Small intestine (tissue), 7 donors: ENCODE measurements at regions not wholly inside any gene's neighbourhood (a gene's known extent, or its start where the extent isn't known, plus 50 kb on each side); places are given as distances from the start of the nearest gene placed in this dataset.

Experiments
- DNase-seq, 2 donors: peaks; one replicate each; pipeline versions ENCODE4 v3.0.0 to v3.0.0-alpha.2; 2013
- FAIRE-seq: peaks from 2 replicates; lab custom pipeline; 2012; peaks lifted over from hg19 to GRCh38; lab: Jason Lieb, UNC
- H3K27ac ChIP-seq, 3 donors: one replicate each; pipeline ENCODE4 v1.5.1; 2013; ENCODE audit warnings: low read length in 2 of 3, mild to moderate bottlenecking in 2 of 3, control low read depth in 1 of 3, inconsistent platforms in 1 of 3, low read depth in 1 of 3, moderate library complexity in 1 of 3
- H3K27me3 ChIP-seq, 3 donors: one replicate each; pipeline ENCODE4 v1.6.1; 2013; ENCODE audit warnings: low read length in 3 of 3, inconsistent platforms in 1 of 3; ENCODE audit not compliant: control insufficient read depth in 3 of 3, insufficient read depth in 3 of 3
- H3K36me3 ChIP-seq, 3 donors: one replicate each; pipeline ENCODE4 v1.6.1; 2013; ENCODE audit warnings: low read length in 3 of 3, inconsistent platforms in 1 of 3, low read depth in 1 of 3, mild to moderate bottlenecking in 1 of 3, moderate library complexity in 1 of 3; ENCODE audit not compliant: control insufficient read depth in 3 of 3, insufficient read depth in 2 of 3
- H3K4me1 ChIP-seq, 3 donors: one replicate each; pipeline ENCODE4 v1.6.1; 2013; ENCODE audit warnings: low read length in 2 of 3, inconsistent platforms in 1 of 3, low read depth in 1 of 3, mild to moderate bottlenecking in 1 of 3, moderate library complexity in 1 of 3; ENCODE audit not compliant: control insufficient read depth in 3 of 3, insufficient read depth in 2 of 3
- H3K4me3 ChIP-seq, 3 donors: one replicate each; pipeline ENCODE4 v1.5.1; 2013; ENCODE audit warnings: low read length in 3 of 3, control low read depth in 1 of 3, inconsistent platforms in 1 of 3, low read depth in 1 of 3, mild to moderate bottlenecking in 1 of 3, moderate library complexity in 1 of 3
- H3K9me3 ChIP-seq, 2 donors: one replicate each; pipeline ENCODE4 v1.6.1; 2013; ENCODE audit warnings: low read depth in 1 of 2, low read length in 1 of 2; ENCODE audit not compliant: control insufficient read depth in 2 of 2, insufficient read depth in 1 of 2
- WGBS, 3 donors: extraction: QIAGEN DNeasy Blood & Tissue Kit; methylation state at CpG; one replicate each; pipeline ENCODE4 v1.1.7; 2013; 5-methylcytosine and 5-hydroxymethylcytosine counted together
- donor health status: healthy with polysubstance abuse.
- donor health status: control.
- donor health status: control.
- donor health status: Bipolar disorder and iron deficiency.
- donor health status: healthy.

DNA sequence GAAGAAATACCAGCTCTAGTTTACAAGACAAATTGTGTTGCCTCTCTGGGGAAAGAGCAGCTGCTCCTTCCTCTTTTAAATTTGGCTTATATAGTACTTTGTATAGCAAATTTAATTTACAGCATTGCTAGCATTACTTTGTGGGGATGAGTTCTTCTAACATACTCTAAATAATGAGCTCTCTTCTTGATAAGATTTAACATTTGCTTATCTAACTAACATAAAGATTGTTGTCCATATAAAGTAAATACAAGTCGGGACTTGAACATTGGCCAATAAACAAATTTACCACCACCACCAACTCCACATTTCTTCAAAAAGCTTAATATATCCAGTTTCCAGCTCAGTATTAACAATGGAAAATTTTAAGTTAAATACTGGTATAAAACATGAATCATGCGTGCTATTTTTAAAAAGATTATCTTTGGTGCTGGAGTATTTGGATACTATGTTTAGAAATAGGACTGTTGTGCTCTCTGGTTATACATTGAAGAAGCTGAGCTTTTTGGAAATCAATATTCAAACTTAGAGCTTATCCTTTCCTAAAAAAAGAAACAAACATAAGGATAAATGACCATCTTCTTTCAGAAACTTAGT, 1146.9 kb upstream of the GJE1 start:
- no peak overlapping the region for H3K27ac ChIP-seq
- H3K36me3 ChIP-seq, result no peaks in the 10 kb centered on the region
- 51 to 58% (median 56%) methylated on average over 2 of the region's 2 CpGs for WGBS, 3 donors
- no peaks in the 10 kb centered on the region for H3K9me3 ChIP-seq
- FAIRE-seq (no peak), DNase-seq (no peak)
- H3K4me1 ChIP-seq, result no peaks in the 10 kb centered on the region
- H3K27me3 ChIP-seq, result no peaks in the 10 kb centered on the region
- H3K4me3 ChIP-seq, result no peak overlapping the region

- H3K4me3 ChIP-seq, result no peak overlapping the region
- no peaks in the 10 kb centered on the region for H3K9me3 ChIP-seq
- no peak for FAIRE-seq
- 74 to 78% (median 74%) methylated on average over 6 of the region's 6 CpGs for WGBS, 3 donors
- H3K27ac ChIP-seq, result no peak overlapping the region
- H3K36me3 ChIP-seq, result no peaks in the 10 kb centered on the region
- DNase-seq, result no peak
- H3K4me1 ChIP-seq, result no peaks in the 10 kb centered on the region
- no peaks in the 10 kb centered on the region for H3K27me3 ChIP-seq
Measured at GRCh38 chr6:140980265-140980887, 1152.3 kb upstream of the GJE1 start.

- Histone ChIP-seq H3K4me1 (no peaks in the 10 kb centered on the region), H3K27ac (no peak overlapping the region), H3K27me3 (no peaks in the 10 kb centered on the region), H3K9me3 (no peaks in the 10 kb centered on the region), H3K4me3 (no peak overlapping the region), H3K36me3 (no peaks in the 10 kb centered on the region)
- WGBS, 3 donors, result 66 to 77% (median 72%) methylated on average over 4 of the region's 4 CpGs
- DNase-seq (no peak), FAIRE-seq (no peak)
Measured at GRCh38 chr6:140979642-140980091, 1153.1 kb upstream of the GJE1 start.

DNA sequence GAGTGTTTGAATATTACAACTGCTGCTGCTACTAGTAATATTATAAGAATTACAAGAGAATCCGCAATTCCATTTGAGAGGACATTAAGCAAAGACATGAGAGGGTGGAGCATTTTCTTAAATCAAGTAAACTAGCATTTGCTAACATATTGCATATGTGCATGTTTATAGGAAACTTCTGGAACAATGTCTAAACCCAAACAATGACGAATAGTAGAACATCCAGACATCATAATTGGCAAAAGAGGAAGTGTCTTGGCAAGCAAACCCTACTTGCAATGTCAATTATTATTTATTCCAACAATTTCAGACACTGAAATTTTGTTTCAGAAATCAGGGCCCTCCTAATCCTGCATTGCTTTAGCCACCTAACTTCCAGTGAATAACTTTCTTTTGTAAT, 1155.3 kb upstream of the GJE1 start:
- no peak overlapping the region for H3K4me3 ChIP-seq
- no peaks in the 10 kb centered on the region for H3K4me1 ChIP-seq
- no peak for FAIRE-seq
- WGBS, 3 donors, result 50 to 85% (median 69%) methylated on average over 2 of the region's 2 CpGs
- no peaks in the 10 kb centered on the region for H3K27me3 ChIP-seq
- no peaks in the 10 kb centered on the region for H3K36me3 ChIP-seq
- DNase-seq, result no peak
- no peaks in the 10 kb centered on the region for H3K9me3 ChIP-seq
- no peak overlapping the region for H3K27ac ChIP-seq

GRCh38 chr6:140976806-140977205, 1155.9 kb upstream of the GJE1 start:
- Histone ChIP-seq H3K27ac (no peak overlapping the region), H3K9me3 (no peaks in the 10 kb centered on the region), H3K4me3 (no peak overlapping the region), H3K4me1 (no peaks in the 10 kb centered on the region), H3K36me3 (no peaks in the 10 kb centered on the region), H3K27me3 (no peaks in the 10 kb centered on the region)
- DNase-seq, result no peak
- FAIRE-seq, result no peak
- WGBS, 3 donors, result 79 to 81% (median 80%) methylated on average over 3 of the region's 3 CpGs

DNA sequence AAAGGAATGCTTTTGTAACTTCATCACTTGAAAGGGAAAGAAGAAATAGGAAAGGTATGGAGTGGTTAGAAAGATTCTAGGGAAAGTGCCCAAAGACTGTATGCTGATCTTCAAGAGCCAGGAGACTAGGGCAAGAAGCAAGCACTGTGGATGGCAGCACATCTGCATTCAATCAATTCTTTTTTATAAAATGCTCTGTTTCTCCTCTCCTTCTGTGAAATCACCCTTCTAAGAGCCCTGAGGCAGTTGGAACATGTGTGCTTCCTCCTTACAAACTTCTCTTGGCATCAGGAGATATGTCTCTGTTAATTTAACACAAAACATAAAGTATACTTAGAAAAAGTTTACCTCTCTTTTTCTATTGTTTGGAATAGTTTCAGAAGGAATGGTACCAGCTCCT, 1162.2 kb upstream of the GJE1 start:
- DNase-seq (no peak), FAIRE-seq (no peak)
- Histone ChIP-seq H3K4me3 (no peak overlapping the region), H3K4me1 (no peaks in the 10 kb centered on the region), H3K9me3 (no peaks in the 10 kb centered on the region), H3K27ac (no peak overlapping the region), H3K36me3 (no peaks in the 10 kb centered on the region), H3K27me3 (no peaks in the 10 kb centered on the region)

GRCh38 chr6:140968062-140968461, 1164.7 kb upstream of the GJE1 start:
- Histone ChIP-seq H3K4me1 (no peaks in the 10 kb centered on the region), H3K27me3 (no peaks in the 10 kb centered on the region), H3K27ac (no peak overlapping the region), H3K4me3 (no peak overlapping the region), H3K9me3 (no peaks in the 10 kb centered on the region), H3K36me3 (no peaks in the 10 kb centered on the region)
- WGBS, 3 donors, result 88 to 90% (median 90%) methylated on average over 3 of the region's 3 CpGs
- DNase-seq (no peak), FAIRE-seq (no peak)

DNA sequence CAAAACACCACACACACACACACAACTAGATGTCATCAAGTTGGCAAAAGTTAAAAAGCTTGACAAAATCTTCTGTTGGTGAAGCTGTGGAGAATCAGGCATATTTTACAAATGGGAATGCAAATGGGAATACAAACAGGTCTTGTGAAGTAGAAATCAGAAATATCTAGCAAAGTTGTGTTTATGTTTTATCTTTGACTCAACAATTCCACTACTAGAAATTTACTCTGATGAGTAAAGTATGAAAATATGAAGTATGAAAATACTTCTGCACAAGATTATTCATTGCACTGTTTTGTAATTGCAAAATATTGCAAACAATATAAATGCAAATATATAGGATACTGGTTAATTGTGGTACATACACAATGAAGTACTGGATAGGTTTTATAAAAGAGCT, 1166.0 kb upstream of the GJE1 start:
- no peaks in the 10 kb centered on the region for H3K4me1 ChIP-seq
- no peaks in the 10 kb centered on the region for H3K9me3 ChIP-seq
- H3K27me3 ChIP-seq, result no peaks in the 10 kb centered on the region
- FAIRE-seq (no peak), DNase-seq (no peak)
- no peaks in the 10 kb centered on the region for H3K36me3 ChIP-seq
- H3K4me3 ChIP-seq, result no peak overlapping the region
- no peak overlapping the region for H3K27ac ChIP-seq

GRCh38 chr6:140960566-140960965, 1172.2 kb upstream of the GJE1 start:
- no peaks in the 10 kb centered on the region for H3K27me3 ChIP-seq
- no peaks in the 10 kb centered on the region for H3K4me1 ChIP-seq
- H3K9me3 ChIP-seq, result no peaks in the 10 kb centered on the region
- H3K27ac ChIP-seq, result no peak overlapping the region
- H3K4me3 ChIP-seq, result no peak overlapping the region
- FAIRE-seq (no peak), DNase-seq (no peak)
- 85 to 92% (median 90%) methylated on average over 3 of the region's 3 CpGs for WGBS, 3 donors
- no peaks in the 10 kb centered on the region for H3K36me3 ChIP-seq
